ENCODE measurements at regions not wholly inside any gene's neighbourhood (a gene's known extent, or its start where the extent isn't known, plus 50 kb on each side); places are given as distances from the start of the nearest gene placed in this dataset.

DNA sequence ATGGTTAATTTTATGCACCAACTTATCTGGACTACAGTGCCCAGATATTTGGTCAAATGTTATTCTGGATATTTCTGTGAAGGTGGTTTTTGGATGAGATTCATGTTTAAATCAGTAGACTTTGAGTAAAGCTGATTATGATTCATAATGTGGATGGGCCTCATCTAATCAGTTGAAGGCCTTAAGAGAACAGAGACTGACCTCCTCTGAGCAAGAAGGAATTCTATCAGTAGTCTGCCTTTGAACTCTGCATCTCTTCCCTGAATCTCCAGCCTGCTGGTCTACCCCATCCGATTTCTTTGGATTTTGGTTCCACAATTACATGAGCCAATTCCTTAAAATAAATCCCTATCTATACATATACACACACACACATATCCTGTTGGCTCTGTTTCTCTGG lies 82.8 kb upstream of the MAP4K3 start:
- TF ChIP-seq, protein P1, sequence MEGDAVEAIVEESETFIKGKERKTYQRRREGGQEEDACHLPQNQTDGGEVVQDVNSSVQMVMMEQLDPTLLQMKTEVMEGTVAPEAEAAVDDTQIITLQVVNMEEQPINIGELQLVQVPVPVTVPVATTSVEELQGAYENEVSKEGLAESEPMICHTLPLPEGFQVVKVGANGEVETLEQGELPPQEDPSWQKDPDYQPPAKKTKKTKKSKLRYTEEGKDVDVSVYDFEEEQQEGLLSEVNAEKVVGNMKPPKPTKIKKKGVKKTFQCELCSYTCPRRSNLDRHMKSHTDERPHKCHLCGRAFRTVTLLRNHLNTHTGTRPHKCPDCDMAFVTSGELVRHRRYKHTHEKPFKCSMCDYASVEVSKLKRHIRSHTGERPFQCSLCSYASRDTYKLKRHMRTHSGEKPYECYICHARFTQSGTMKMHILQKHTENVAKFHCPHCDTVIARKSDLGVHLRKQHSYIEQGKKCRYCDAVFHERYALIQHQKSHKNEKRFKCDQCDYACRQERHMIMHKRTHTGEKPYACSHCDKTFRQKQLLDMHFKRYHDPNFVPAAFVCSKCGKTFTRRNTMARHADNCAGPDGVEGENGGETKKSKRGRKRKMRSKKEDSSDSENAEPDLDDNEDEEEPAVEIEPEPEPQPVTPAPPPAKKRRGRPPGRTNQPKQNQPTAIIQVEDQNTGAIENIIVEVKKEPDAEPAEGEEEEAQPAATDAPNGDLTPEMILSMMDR (IDR thresholded peaks at IDR 0.05) = no peak
- no peak for TF ChIP-seq ZFX (IDR thresholded peaks at IDR 0.05; ENCODE audit: borderline replicate concordance)
- no peak overlapping the region for H3K27ac ChIP-seq

DNA sequence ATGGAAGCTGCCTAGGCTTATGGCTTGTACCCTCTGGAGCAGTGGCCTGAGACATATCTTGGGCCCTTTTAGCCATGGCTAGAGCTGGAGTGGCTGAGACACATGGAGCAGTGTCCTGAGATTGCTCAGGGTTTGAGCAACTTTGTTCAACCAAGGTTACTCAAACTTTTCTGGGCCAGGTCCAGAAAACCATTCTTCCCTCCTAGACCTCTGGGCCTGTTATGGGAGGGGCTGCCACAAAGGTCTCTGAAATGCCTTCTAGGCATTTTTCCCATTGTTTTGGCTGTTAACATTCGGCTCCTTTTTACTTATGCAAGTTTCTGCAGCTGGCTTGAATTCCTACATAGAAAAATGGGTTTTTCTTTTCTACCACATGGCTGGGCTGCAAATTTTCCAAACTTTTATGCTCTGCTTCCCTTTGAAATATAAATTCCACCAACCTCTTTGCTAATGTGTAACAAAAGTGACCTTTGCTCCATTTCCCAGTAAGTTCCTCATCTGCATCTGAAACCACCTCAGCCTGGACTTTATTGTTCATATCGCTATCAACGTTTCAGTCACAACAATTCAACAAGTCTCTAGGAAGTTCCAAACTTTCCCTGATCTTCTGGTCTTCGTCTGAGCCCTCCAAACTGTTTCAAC lies 84.9 kb upstream of the MAP4K3 start:
- TF ChIP-seq ZFX (IDR thresholded peaks at IDR 0.05; ENCODE audit: borderline replicate concordance) = no peak
- TF ChIP-seq, protein P1 (IDR thresholded peaks at IDR 0.05) = no peak
- H3K27ac ChIP-seq = no peak overlapping the region

DNA sequence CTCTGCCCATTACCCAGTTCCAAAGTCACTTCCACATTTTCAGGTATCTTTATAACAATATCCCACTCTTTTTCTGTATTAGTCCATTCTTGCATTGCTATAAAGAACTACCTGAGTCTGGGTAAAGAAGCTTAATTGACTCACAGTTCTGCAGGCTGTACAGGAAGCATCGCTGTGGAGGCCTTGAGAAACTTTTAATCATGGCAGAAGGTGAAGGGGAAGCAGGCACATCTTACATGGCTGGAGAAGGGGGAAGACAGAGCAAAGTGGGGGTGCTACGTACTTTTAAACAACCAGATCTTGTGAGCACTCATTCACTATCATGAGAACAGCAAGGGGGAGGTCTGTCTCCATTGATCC lies 85.4 kb upstream of the MAP4K3 start:
- no peak overlapping the region for H3K27ac ChIP-seq

DNA sequence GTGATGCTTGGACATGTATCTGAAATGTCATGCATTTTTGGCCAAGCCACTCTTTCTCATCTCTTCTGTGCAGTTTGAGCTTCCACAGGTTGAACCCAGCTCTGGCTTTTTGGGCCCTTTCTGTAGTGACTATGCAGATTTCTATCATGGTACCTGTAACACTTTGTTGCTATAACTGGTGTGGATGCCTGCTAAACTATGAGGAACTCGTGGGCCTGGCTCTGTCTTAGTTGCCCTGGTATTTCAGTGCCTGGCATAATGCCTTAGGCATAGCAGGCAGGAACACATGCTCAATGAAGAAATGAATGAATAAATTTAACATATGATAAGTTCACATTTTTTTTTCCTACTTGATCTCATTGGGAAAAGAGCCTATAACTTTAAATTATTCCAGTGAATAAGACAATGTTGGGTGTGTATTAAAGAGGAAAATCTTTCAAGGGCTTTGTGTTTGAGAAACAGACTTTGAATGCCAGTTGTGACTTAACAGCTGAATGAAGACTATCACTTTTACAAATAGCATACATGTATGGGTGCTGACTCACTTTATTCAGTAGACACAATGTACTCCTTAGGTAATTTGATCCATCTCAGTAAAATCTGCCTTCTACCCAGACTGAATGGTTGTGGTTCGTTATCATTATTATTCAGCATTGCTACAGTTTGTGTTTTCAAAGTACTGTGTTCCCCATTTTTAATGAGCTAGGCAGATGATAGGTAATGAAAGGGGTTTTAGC lies 86.4 kb upstream of the MAP4K3 start:
- H3K27ac ChIP-seq = no peak overlapping the region

More for the DNA sequence above, 85.4 kb upstream of the MAP4K3 start:
- no peak for TF ChIP-seq ZFX (IDR thresholded peaks at IDR 0.05; ENCODE audit: borderline replicate concordance)
- TF ChIP-seq, protein P1 (IDR thresholded peaks at IDR 0.05) = no peak

DNA sequence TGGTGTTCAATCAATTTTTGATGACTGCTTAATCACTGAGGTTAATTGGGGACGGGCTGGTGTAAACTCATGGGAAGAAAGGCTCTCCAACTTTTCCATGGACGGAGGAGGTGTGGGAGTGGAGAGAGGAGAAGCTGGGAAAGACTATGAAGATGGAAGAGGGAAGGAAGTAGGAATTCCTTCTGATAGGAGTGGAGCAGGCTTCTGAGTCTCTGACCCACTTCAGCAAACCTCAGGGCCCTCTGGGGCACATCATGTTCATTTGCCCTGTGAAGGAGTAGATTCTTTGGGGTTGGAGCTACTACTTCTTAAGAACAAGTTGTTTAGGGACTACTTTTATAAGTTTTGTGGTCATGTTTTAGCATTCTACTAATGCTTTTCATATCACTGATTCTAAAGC lies 87.0 kb upstream of the MAP4K3 start:
- TF ChIP-seq, protein P1 (IDR thresholded peaks at IDR 0.05) = no peak
- TF ChIP-seq ZFX (IDR thresholded peaks at IDR 0.05; ENCODE audit: borderline replicate concordance) = no peak
- no peak overlapping the region for H3K27ac ChIP-seq

More for the DNA sequence above, 86.4 kb upstream of the MAP4K3 start:
- TF ChIP-seq, protein P1 (IDR thresholded peaks at IDR 0.05) = no peak
- TF ChIP-seq ZFX (IDR thresholded peaks at IDR 0.05; ENCODE audit: borderline replicate concordance) = no peak

DNA sequence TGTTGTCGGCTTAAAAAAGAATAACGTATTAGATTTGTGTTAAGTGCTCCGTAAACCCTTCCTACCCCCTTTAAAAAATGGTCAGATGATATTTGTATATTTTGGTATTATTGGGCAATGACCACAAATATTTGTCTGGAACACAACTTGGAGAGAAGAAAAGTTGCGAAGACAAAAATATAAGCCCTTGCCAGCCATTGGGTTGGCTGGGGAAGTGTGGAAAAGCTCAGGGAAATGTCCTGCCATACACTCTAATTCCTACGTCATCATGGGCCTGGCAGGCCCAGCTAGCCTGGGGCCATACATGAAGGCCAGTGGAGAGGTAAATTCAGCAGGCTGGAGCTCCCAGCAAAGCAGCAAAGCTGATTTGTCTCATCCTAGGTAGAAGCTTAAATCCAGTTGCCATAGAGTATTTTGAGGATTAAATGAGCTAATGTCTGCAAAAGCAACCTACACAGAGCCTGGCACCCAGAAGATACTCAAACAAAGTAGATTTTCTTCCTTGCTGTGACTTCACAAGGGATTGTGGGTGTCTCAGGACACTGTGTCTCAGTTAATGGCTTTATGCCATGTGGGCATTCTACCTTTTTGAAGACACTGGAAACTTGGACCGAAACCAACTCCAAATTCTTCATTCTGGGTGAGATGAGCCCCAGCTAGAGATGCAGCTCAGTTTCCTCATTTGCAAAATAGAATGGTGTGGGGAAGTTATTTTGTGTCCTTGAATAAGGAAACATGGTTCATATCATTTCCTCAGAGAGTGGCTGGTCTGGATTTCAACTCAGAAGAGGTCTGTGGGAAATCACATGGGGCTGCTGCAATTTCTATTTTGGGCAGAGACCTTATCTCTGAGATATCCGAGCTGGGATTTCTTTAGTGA lies 87.9 kb upstream of the MAP4K3 start:
- TF ChIP-seq ZFX (IDR thresholded peaks at IDR 0.05; ENCODE audit: borderline replicate concordance) = no peak
- TF ChIP-seq, protein P1 (IDR thresholded peaks at IDR 0.05) = no peak
- H3K27ac ChIP-seq = no peak overlapping the region

Measured in 22Rv1 (cell line).